ENCODE measurements at regions not wholly inside any gene's neighbourhood (a gene's known extent, or its start where the extent isn't known, plus 50 kb on each side); places are given as distances from the start of the nearest gene placed in this dataset.
"Not testable (repeated sequence)": the region's sequence is repeated elsewhere in the genome, so short reads cannot be mapped to it uniquely, and the experiment has no call there.

GRCh38 chr18:41058351-41059125, 896.5 kb upstream of the PIK3C3 start:
- FAIRE-seq (no peak), DNase-seq (ENCODE audit: low read depth) (no peak)
- TF ChIP-seq, protein P1, sequence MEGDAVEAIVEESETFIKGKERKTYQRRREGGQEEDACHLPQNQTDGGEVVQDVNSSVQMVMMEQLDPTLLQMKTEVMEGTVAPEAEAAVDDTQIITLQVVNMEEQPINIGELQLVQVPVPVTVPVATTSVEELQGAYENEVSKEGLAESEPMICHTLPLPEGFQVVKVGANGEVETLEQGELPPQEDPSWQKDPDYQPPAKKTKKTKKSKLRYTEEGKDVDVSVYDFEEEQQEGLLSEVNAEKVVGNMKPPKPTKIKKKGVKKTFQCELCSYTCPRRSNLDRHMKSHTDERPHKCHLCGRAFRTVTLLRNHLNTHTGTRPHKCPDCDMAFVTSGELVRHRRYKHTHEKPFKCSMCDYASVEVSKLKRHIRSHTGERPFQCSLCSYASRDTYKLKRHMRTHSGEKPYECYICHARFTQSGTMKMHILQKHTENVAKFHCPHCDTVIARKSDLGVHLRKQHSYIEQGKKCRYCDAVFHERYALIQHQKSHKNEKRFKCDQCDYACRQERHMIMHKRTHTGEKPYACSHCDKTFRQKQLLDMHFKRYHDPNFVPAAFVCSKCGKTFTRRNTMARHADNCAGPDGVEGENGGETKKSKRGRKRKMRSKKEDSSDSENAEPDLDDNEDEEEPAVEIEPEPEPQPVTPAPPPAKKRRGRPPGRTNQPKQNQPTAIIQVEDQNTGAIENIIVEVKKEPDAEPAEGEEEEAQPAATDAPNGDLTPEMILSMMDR (IDR thresholded peaks at IDR 0.05; ENCODE audit: insufficient read depth, low read length, severe bottlenecking), result no peak
- Histone ChIP-seq H3K4me3 (ENCODE audit: low read depth, low read length) (no peak overlapping the region), H3K36me3 (ENCODE audit: control insufficient read depth, insufficient read depth, low read length) (no peaks in the 10 kb centered on the region), H3K27me3 (ENCODE audit: control insufficient read depth, insufficient read depth, low read length) (no peaks in the 10 kb centered on the region)

GRCh38 chr18:41052625-41053024, 902.4 kb upstream of the PIK3C3 start:
- DNase-seq (ENCODE audit: low read depth) (no peak), FAIRE-seq (no peak)
- TF ChIP-seq, protein P1 (IDR thresholded peaks at IDR 0.05; ENCODE audit: insufficient read depth, low read length, severe bottlenecking), result no peak
- Histone ChIP-seq H3K4me3 (ENCODE audit: low read depth, low read length) (no peak overlapping the region), H3K36me3 (ENCODE audit: control insufficient read depth, insufficient read depth, low read length) (no peaks in the 10 kb centered on the region), H3K27me3 (ENCODE audit: control insufficient read depth, insufficient read depth, low read length) (no peaks in the 10 kb centered on the region)

- DNase-seq (ENCODE audit: low read depth); H3K4me3 ChIP-seq (ENCODE audit: low read depth, low read length); FAIRE-seq; H3K36me3 ChIP-seq (ENCODE audit: control insufficient read depth, insufficient read depth, low read length); H3K27me3 ChIP-seq (ENCODE audit: control insufficient read depth, insufficient read depth, low read length): not testable (repeated sequence)
Observed at GRCh38 chr18:41046250-41046649, 908.8 kb upstream of the PIK3C3 start.

DNA sequence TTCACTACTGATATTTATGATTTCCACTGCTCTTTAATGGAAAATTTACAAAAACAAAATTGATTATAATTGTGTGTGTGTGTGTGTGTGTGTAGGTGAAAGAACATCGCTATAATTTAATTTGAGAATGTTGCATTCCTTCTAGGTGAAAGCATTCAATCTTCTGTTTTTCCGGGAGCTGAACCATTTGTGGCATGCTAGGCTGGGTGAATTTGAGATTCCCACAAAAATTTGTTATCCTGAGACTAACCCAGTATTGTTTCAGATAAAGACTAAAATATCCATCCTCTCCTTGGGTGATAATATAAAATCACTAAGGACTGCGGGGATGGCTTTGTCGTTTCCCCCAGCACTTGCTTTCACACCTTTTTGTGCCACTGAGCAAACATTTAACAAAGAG, 911.2 kb upstream of the PIK3C3 start:
- Histone ChIP-seq H3K4me3 (ENCODE audit: low read depth, low read length) (no peak overlapping the region), H3K27me3 (ENCODE audit: control insufficient read depth, insufficient read depth, low read length) (no peaks in the 10 kb centered on the region), H3K36me3 (ENCODE audit: control insufficient read depth, insufficient read depth, low read length) (no peaks in the 10 kb centered on the region)
- DNase-seq (ENCODE audit: low read depth), result no peak
- no peak for FAIRE-seq
- TF ChIP-seq, protein P1 (IDR thresholded peaks at IDR 0.05; ENCODE audit: insufficient read depth, low read length, severe bottlenecking), result no peak

GRCh38 chr18:41042866-41043265, 912.2 kb upstream of the PIK3C3 start:
- H3K4me3 ChIP-seq (ENCODE audit: low read depth, low read length), result no peak overlapping the region
- no peaks in the 10 kb centered on the region for H3K36me3 ChIP-seq (ENCODE audit: control insufficient read depth, insufficient read depth, low read length)
- TF ChIP-seq, protein P1 (IDR thresholded peaks at IDR 0.05; ENCODE audit: insufficient read depth, low read length, severe bottlenecking), result no peak
- no peaks in the 10 kb centered on the region for H3K27me3 ChIP-seq (ENCODE audit: control insufficient read depth, insufficient read depth, low read length)
- no peak for DNase-seq (ENCODE audit: low read depth)
- FAIRE-seq, result no peak

- Histone ChIP-seq H3K36me3 (ENCODE audit: control insufficient read depth, insufficient read depth, low read length) (no peaks in the 10 kb centered on the region), H3K4me3 (ENCODE audit: low read depth, low read length) (no peak overlapping the region), H3K27me3 (ENCODE audit: control insufficient read depth, insufficient read depth, low read length) (no peaks in the 10 kb centered on the region)
- TF ChIP-seq, protein P1 (IDR thresholded peaks at IDR 0.05; ENCODE audit: insufficient read depth, low read length, severe bottlenecking), result no peak
- FAIRE-seq (no peak), DNase-seq (ENCODE audit: low read depth) (peak; percentile 16)
Observed at GRCh38 chr18:41038071-41038470, 917.0 kb upstream of the PIK3C3 start.

Data from bronchial epithelial cell (primary cell).